Mesenchymal stem cell (in vitro differentiated cells and primary cell): ENCODE measurements at regions not wholly inside any gene's neighbourhood (a gene's known extent, or its start where the extent isn't known, plus 50 kb on each side); places are given as distances from the start of the nearest gene placed in this dataset.

Experiments
- DNase-seq: peaks from one replicate; pipeline ENCODE4 v3.0.0-alpha.2; 2013
- H2AFZ ChIP-seq: one replicate; pipeline ENCODE4 v1.6.1; 2013; ENCODE audit warnings: low read depth, mild to moderate bottlenecking, control low read depth, inconsistent platforms, low read length, moderate library complexity
- H2AK5ac ChIP-seq: 2 replicates; pipeline ENCODE4 v1.6.1; 2013; ENCODE audit warnings: low read length, moderate library complexity, mild to moderate bottlenecking, inconsistent platforms; ENCODE audit not compliant: severe bottlenecking
- H2BK120ac ChIP-seq: one replicate; pipeline ENCODE4 v1.6.1; 2013; ENCODE audit warnings: low read depth, mild to moderate bottlenecking, inconsistent platforms, low read length, moderate library complexity
- H2BK12ac ChIP-seq, 2 experiments: one replicate each; pipeline ENCODE4 v1.6.1; 2013; ENCODE audit warnings: inconsistent platforms in 2 of 2, low read length in 2 of 2, mild to moderate bottlenecking in 2 of 2, moderate library complexity in 2 of 2, control low read depth in 1 of 2
- H2BK15ac ChIP-seq: one replicate; pipeline ENCODE4 v1.6.1; 2013; ENCODE audit warnings: mild to moderate bottlenecking, low read depth, inconsistent platforms; ENCODE audit not compliant: poor library complexity, severe bottlenecking
- H2BK5ac ChIP-seq: 2 replicates; pipeline ENCODE4 v1.6.1; 2013; ENCODE audit warnings: low read depth, mild to moderate bottlenecking, low read length, control low read depth, inconsistent platforms; ENCODE audit not compliant: poor library complexity, severe bottlenecking
- H3K14ac ChIP-seq, 2 experiments: one replicate each; pipeline ENCODE4 v1.6.1; 2013; ENCODE audit warnings: inconsistent platforms in 2 of 2, low read length in 2 of 2, control low read depth in 1 of 2, mild to moderate bottlenecking in 1 of 2, moderate library complexity in 1 of 2
- H3K18ac ChIP-seq, 2 experiments: one replicate each; pipeline ENCODE4 v1.6.1; 2013; ENCODE audit warnings: inconsistent platforms in 2 of 2, low read length in 2 of 2, control low read depth in 1 of 2, low read depth in 1 of 2, mild to moderate bottlenecking in 1 of 2
- H3K23ac ChIP-seq, 2 experiments: one replicate each; pipeline ENCODE4 v1.6.1; 2013; ENCODE audit warnings: inconsistent platforms in 2 of 2, low read length in 2 of 2, mild to moderate bottlenecking in 2 of 2, moderate library complexity in 2 of 2, control low read depth in 1 of 2
- H3K27ac ChIP-seq: 2 replicates; pipeline ENCODE4 v1.5.1; 2013; ENCODE audit warnings: mild to moderate bottlenecking, moderate library complexity, low read length, control low read depth, inconsistent platforms; ENCODE audit not compliant: poor library complexity, severe bottlenecking
- H3K27me3 ChIP-seq, 2 experiments: 2 replicates each; pipeline versions ENCODE4 v1.6.1 to v1.7.0; 2013; ENCODE audit warnings: low read length in 2 of 2, mild to moderate bottlenecking in 2 of 2, moderate library complexity in 2 of 2, control low read depth in 1 of 2, inconsistent platforms in 1 of 2; ENCODE audit not compliant: control insufficient read depth in 1 of 2, insufficient read depth in 1 of 2
- H3K36me3 ChIP-seq, 2 experiments: 2 replicates each; pipeline versions ENCODE4 v1.6.1 to v1.7.0; 2013; ENCODE audit warnings: low read length in 2 of 2, control low read depth in 1 of 2, inconsistent platforms in 1 of 2, low read depth in 1 of 2, mild to moderate bottlenecking in 1 of 2; ENCODE audit not compliant: insufficient read depth in 2 of 2, control insufficient read depth in 1 of 2
- H3K4ac ChIP-seq, 2 experiments: one replicate each; pipeline ENCODE4 v1.6.1; 2013; ENCODE audit warnings: inconsistent platforms in 2 of 2, low read length in 2 of 2, mild to moderate bottlenecking in 2 of 2, moderate library complexity in 2 of 2, control low read depth in 1 of 2, low read depth in 1 of 2
- H3K4me1 ChIP-seq: 2 replicates; pipeline ENCODE4 v1.6.1; 2013; ENCODE audit warnings: low read depth, low read length, control low read depth; ENCODE audit not compliant: control insufficient read depth, insufficient read depth
- H3K4me2 ChIP-seq: 2 replicates; pipeline ENCODE4 v1.6.1; 2013; ENCODE audit warnings: low read length, mild to moderate bottlenecking, inconsistent platforms; ENCODE audit not compliant: poor library complexity, severe bottlenecking
- H3K4me3 ChIP-seq, 2 experiments: 2 replicates each; pipeline versions ENCODE4 v1.5.1 to v1.7.0; 2013; ENCODE audit warnings: low read length in 2 of 2, mild to moderate bottlenecking in 2 of 2, control low read depth in 1 of 2, low read depth in 1 of 2; ENCODE audit not compliant: insufficient read depth in 1 of 2
- H3K79me1 ChIP-seq: replicated peaks from 2 replicates; pipeline ENCODE4 v1.6.1; 2013; ENCODE audit warnings: mild to moderate bottlenecking, control low read depth, low read length, inconsistent platforms; ENCODE audit not compliant: poor library complexity, severe bottlenecking
- H3K9ac ChIP-seq: 2 replicates; pipeline ENCODE4 v1.7.0; 2013; ENCODE audit warnings: mild to moderate bottlenecking, low read length, moderate library complexity
- H3K9me3 ChIP-seq: 2 replicates; pipeline ENCODE4 v1.7.0; 2013; ENCODE audit warnings: mild to moderate bottlenecking, low read length; ENCODE audit not compliant: control insufficient read depth
- H4K8ac ChIP-seq: one replicate; pipeline ENCODE4 v1.6.1; 2013; ENCODE audit warnings: inconsistent platforms, mild to moderate bottlenecking, low read length, moderate library complexity
- H4K91ac ChIP-seq: one replicate; pipeline ENCODE4 v1.6.1; 2013; ENCODE audit warnings: mild to moderate bottlenecking, low read length, inconsistent platforms
- WGBS: methylation state at CpG from one replicate; pipeline ENCODE4 v1.1.7; 2013; ENCODE audit warnings: mixed read lengths; 5-methylcytosine and 5-hydroxymethylcytosine counted together

DNA sequence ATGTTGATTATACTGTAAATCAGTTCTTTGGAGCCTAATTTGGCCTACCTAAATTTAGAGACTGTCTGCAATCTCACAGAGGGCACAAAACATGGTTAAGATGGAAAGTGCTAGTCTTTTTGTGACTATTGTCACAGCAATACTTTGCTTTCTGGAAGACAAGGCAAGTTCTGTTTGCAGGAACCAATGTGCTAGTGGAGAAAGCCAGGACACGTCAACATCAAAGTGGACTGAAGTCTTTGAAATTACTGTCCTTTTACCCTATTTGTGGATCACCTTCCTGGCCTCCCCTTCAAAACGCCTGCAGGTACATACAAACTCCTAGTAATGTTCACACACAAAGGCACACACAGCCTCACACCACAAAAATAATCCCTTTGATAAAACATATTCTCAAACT is 248.7 kb downstream of the MAN2A1 start:
- Histone ChIP-seq H2BK12ac (no peak overlapping the region), H2BK120ac (no peak overlapping the region), H3K14ac (no peak overlapping the region), H2BK15ac (no peak overlapping the region), H2AFZ (no peak overlapping the region), H2BK5ac (no peak overlapping the region), H3K27me3 (peaks cover 0 to 10% of the 10 kb centered on the region in 2 experiments), H3K9me3 (peaks cover 7% of the 10 kb centered on the region), H3K9ac (no peak overlapping the region), H3K4me2 (no peak overlapping the region), H3K27ac (no peak overlapping the region), H3K4ac (no peak overlapping the region), H4K91ac (no peak overlapping the region), H3K79me1 (no peaks in the 10 kb centered on the region), H4K8ac (no peak overlapping the region), H3K18ac (peak overlapping the region in 1 of 2 experiments; percentile 9), H3K4me3 (no peak overlapping the region), H3K36me3 (no peaks in the 10 kb centered on the region), H2AK5ac (no peak overlapping the region), H3K4me1 (peaks cover 2% of the 10 kb centered on the region), H3K23ac (no peak overlapping the region)
- DNase-seq, result no peak
- 89% methylated on average over 2 of the region's 2 CpGs for WGBS

DNA sequence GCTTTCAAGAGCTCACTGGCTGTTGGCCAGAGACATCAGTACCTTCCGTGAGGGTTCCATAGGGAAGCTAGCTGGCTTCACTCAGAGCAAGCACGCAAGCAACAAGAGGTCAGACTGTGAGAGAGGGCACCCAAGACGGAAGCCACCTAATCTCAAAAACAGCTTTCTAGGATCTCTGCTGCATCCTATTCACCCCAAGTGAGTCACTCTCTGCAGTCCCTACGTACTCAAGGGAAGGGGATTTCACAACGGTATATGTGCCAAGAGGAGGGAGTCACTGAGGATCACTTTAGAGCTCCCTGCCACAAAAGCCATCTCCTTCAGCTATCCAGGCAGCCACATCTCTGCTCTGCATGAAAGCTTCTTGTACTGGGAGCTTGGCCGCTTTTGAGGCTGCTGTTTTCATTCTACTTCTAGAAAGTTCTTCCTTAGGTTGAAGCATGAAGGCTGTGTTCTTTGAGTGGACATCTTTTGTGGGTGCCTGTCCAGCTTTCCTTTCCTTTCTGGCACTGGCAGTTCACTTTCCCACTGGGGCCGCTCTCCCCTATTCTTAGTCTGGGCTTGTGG is 249.5 kb downstream of the MAN2A1 start:
- no peak overlapping the region for H3K4me2 ChIP-seq
- no peak overlapping the region for H3K4me3 ChIP-seq
- no peak overlapping the region for H2BK120ac ChIP-seq
- peaks cover 3% of the 10 kb centered on the region for H3K4me1 ChIP-seq
- peaks cover 0 to 15% of the 10 kb centered on the region in 2 experiments for H3K27me3 ChIP-seq
- no peaks in the 10 kb centered on the region for H3K79me1 ChIP-seq
- DNase-seq, result peak; percentile 90
- no peak overlapping the region for H3K9ac ChIP-seq
- H4K8ac ChIP-seq, result no peak overlapping the region
- H3K23ac ChIP-seq, result no peak overlapping the region
- no peak overlapping the region for H3K18ac ChIP-seq
- no peak overlapping the region for H3K27ac ChIP-seq
- WGBS, result 91% methylated on average over 6 of the region's 7 CpGs
- no peak overlapping the region for H2BK5ac ChIP-seq
- H2BK12ac ChIP-seq, result no peak overlapping the region
- H3K14ac ChIP-seq, result no peak overlapping the region
- H3K36me3 ChIP-seq, result no peaks in the 10 kb centered on the region
- H4K91ac ChIP-seq, result no peak overlapping the region
- H2BK15ac ChIP-seq, result no peak overlapping the region
- no peak overlapping the region for H3K4ac ChIP-seq
- no peak overlapping the region for H2AK5ac ChIP-seq
- peaks cover 7% of the 10 kb centered on the region for H3K9me3 ChIP-seq
- H2AFZ ChIP-seq, result no peak overlapping the region

DNA sequence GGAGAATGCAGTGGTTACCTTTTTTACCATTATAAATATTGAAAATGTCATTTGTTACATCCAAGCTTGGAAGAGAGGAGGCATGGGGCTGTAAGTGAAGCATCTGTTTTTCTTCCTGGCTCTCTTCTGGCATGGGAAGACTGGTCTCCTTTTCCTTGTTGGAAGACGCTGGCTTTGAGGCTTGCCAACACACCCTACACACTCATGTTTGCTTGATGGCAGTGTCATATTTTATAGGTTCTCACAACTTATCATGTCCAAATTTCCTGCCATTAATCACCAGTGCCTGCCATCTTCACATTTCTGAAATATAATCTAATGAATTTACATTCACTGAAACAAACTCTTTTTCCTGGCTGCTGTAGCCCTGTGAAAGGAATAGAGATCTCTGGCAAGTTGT is 252.9 kb downstream of the MAN2A1 start:
- H3K4me3 ChIP-seq, result no peak overlapping the region
- no peak overlapping the region for H3K18ac ChIP-seq
- no peak overlapping the region for H3K9ac ChIP-seq
- H3K4me2 ChIP-seq, result no peak overlapping the region
- H2BK5ac ChIP-seq, result no peak overlapping the region
- no peak for DNase-seq
- peaks cover 7% of the 10 kb centered on the region for H3K4me1 ChIP-seq
- H3K23ac ChIP-seq, result no peak overlapping the region
- peaks cover 7% of the 10 kb centered on the region for H3K9me3 ChIP-seq
- peaks cover 0 to 29% of the 10 kb centered on the region in 2 experiments for H3K27me3 ChIP-seq
- 89% methylated on average over 1 of the region's 1 CpG for WGBS
- no peak overlapping the region for H2BK12ac ChIP-seq
- no peak overlapping the region for H3K27ac ChIP-seq
- H2BK120ac ChIP-seq, result no peak overlapping the region
- no peak overlapping the region for H2AFZ ChIP-seq
- no peak overlapping the region for H4K8ac ChIP-seq
- no peak overlapping the region for H3K14ac ChIP-seq
- H3K79me1 ChIP-seq, result no peaks in the 10 kb centered on the region
- no peak overlapping the region for H3K4ac ChIP-seq
- no peak overlapping the region for H4K91ac ChIP-seq
- no peaks in the 10 kb centered on the region for H3K36me3 ChIP-seq
- no peak overlapping the region for H2BK15ac ChIP-seq
- no peak overlapping the region for H2AK5ac ChIP-seq

DNA sequence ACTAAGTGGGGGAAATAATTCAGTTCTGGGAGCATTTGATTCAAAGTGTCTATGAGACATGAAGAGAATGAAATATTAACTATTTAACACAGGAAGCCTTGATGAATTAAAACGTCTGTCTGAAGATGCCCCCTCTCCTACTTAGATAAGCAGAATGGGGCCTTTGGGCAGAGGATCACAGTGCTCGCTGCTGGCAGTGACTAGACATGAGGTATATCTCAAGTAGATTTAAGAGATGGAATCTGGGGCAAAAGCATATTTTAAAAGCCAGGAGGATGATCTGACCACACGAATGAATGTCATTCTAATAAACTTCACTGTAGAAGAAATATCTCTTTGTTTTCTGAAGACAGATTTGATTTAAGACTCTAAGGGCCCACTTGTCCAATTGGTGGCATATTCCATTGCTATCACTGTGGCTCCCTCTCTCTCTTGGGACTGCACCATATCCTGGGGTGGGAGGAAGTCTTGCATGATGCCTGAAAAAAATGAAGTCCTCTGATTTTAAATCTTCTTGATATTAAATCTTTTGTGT is 254.0 kb downstream of the MAN2A1 start:
- Histone ChIP-seq H2BK5ac (no peak overlapping the region), H3K4ac (no peak overlapping the region), H3K36me3 (no peaks in the 10 kb centered on the region), H2BK15ac (no peak overlapping the region), H3K4me2 (no peak overlapping the region), H4K91ac (no peak overlapping the region), H3K23ac (no peak overlapping the region), H4K8ac (no peak overlapping the region), H3K79me1 (no peaks in the 10 kb centered on the region), H3K14ac (no peak overlapping the region), H2AK5ac (no peak overlapping the region), H3K9me3 (peaks cover 7% of the 10 kb centered on the region), H2BK120ac (no peak overlapping the region), H3K27ac (no peak overlapping the region), H3K4me1 (peaks cover 7% of the 10 kb centered on the region), H2BK12ac (no peak overlapping the region), H3K18ac (no peak overlapping the region), H2AFZ (no peak overlapping the region), H3K4me3 (no peak overlapping the region), H3K27me3 (peaks cover 0 to 24% of the 10 kb centered on the region in 2 experiments), H3K9ac (no peak overlapping the region)
- no peak for DNase-seq
- 100% methylated on average over 2 of the region's 3 CpGs for WGBS
